ENCODE measurements at regions not wholly inside any gene's neighbourhood (a gene's known extent, or its start where the extent isn't known, plus 50 kb on each side); places are given as distances from the start of the nearest gene placed in this dataset.
A peak's percentile ranks its signal among the peaks of the same experiment; 100 is the strongest.

DNA sequence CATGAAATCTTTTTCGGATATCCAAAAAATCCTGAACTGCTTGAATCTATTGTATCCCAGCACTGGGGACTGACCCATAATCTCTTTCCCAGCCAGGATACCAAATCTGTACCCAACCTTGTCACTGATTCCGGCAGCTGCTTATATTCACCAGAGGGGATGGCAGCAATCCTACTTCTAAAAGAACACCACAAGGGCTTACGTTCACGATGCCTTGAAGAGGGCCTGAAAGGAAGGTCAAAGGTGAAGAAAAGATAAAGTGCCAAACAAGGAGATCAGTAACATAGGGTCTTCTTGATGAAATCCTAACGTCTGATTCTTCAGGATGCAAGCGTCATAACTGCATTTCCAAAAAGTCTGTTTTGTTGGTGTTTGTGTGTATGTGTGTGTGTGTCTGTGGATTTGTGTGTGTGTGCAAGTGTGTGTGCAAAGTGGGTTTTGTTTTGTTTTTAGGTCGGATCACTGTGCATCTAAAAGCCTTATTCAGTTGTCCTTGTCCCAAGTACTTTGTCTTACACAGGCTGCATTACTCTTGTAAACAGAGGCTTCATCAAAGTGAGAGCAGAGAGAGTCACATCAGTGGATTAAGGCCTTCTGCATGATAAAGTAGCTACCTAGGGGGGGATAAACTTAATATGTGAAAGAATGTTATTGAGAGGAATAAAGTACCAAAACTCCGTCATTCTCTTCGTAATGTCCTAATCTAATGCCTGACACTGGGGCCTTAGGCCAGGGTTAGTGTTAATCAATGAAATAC, 179.3 kb downstream of the BARHL2 start:
- Histone ChIP-seq H3K9ac (ENCODE audit: low read depth, low read length, poor library complexity) (no peak overlapping the region), H3K36me3 (replicated peaks in 1 of 2; ENCODE audit: control insufficient read depth in 2 of 2, insufficient read depth in 2 of 2, low read length in 2 of 2) (no peaks in the 10 kb centered on the region), H4K91ac (ENCODE audit: low read depth, low read length, poor library complexity) (no peak overlapping the region), H3K4me1 (ENCODE audit: control insufficient read depth in 2 of 2, insufficient read depth in 1 of 2, low read depth in 1 of 2, low read length in 2 of 2) (peaks cover 9 to 10% of the 10 kb centered on the region in 2 donors), H4K8ac (ENCODE audit: low read depth, low read length) (no peak overlapping the region), H3K27ac (replicated peaks; ENCODE audit: low read length) (no peak overlapping the region), H2AK5ac (ENCODE audit: low read depth, low read length) (no peak overlapping the region), H3K23ac (ENCODE audit: low read depth, low read length, poor library complexity) (no peak overlapping the region), H3K4me2 (ENCODE audit: insufficient read depth, low read length, poor library complexity, severe bottlenecking) (no peak overlapping the region), H3K18ac (ENCODE audit: low read length) (no peak overlapping the region), H2BK120ac (ENCODE audit: low read depth, low read length) (no peak overlapping the region), H2BK15ac (ENCODE audit: low read length) (no peak overlapping the region), H3K4ac (ENCODE audit: low read length) (no peak overlapping the region), H2BK12ac (ENCODE audit: low read length) (no peak overlapping the region), H3K9me3 (replicated peaks in 1 of 2; ENCODE audit: control insufficient read depth in 2 of 2, insufficient read depth in 1 of 2, low read depth in 1 of 2, low read length in 2 of 2) (no peaks in the 10 kb centered on the region), H3K14ac (ENCODE audit: low read length) (no peak overlapping the region), H3K27me3 (ENCODE audit: control insufficient read depth in 3 of 3, insufficient read depth in 3 of 3, low read depth in 1 of 3, low read length in 3 of 3) (peaks cover 0 to 4% (median 2%) of the 10 kb centered on the region in 3 experiments), H3K4me3 (ENCODE audit: low read length in 2 of 2) (no peak overlapping the region), H2BK5ac (ENCODE audit: low read length) (no peak overlapping the region), H2AFZ (ENCODE audit: low read length) (no peak overlapping the region), H3K79me1 (ENCODE audit: low read depth, low read length) (no peaks in the 10 kb centered on the region)
- no CpG with 5 or more reads among the region's 9 CpGs for WGBS, 2 donors (ENCODE audit: extremely low coverage in 2 of 2, insufficient read length in 2 of 2, insufficient replicate concordance in 1 of 2)
- peak; percentile 51 for DNase-seq (ENCODE audit: low spot score)

DNA sequence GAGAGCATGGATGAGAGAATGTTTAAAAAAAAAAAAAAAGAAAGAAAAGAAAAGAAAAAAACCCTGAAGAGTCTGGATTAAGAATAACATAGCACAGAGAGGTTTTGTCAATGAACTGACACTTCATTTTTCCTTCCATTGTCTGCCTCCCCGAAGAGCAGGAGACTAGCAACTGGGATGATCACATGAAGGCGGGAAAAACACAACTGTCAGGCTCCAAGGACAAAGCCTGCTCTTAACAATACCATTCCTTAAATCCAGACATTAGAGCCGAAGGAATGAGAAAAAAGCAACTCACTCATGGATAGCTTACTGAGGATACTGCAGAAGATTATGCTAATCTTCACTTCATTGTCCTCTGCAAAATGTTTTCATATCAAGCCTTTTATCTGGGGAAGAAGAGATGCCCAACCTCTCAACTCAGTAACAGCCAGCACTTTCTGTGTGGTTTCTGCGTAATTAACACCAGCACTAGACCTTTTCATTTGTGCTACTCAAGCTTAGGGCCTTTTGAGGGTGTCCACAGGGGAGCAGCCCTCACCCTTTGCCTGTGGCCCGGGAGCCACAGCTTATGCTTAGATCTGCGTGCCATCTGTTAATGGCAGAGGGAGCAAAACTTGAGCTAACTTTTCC, 182.3 kb downstream of the BARHL2 start:
- Histone ChIP-seq H3K23ac (ENCODE audit: low read depth, low read length, poor library complexity) (no peak overlapping the region), H3K4me1 (ENCODE audit: control insufficient read depth in 2 of 2, insufficient read depth in 1 of 2, low read depth in 1 of 2, low read length in 2 of 2) (peaks cover 9 to 10% of the 10 kb centered on the region in 2 donors), H3K4me3 (ENCODE audit: low read length in 2 of 2) (no peak overlapping the region), H2BK12ac (ENCODE audit: low read length) (no peak overlapping the region), H2BK120ac (ENCODE audit: low read depth, low read length) (no peak overlapping the region), H4K91ac (ENCODE audit: low read depth, low read length, poor library complexity) (no peak overlapping the region), H3K14ac (ENCODE audit: low read length) (no peak overlapping the region), H3K79me1 (ENCODE audit: low read depth, low read length) (no peaks in the 10 kb centered on the region), H2AK5ac (ENCODE audit: low read depth, low read length) (no peak overlapping the region), H3K27me3 (ENCODE audit: control insufficient read depth in 3 of 3, insufficient read depth in 3 of 3, low read depth in 1 of 3, low read length in 3 of 3) (peaks cover 0 to 4% (median 2%) of the 10 kb centered on the region in 3 experiments), H2BK5ac (ENCODE audit: low read length) (no peak overlapping the region), H3K27ac (replicated peaks; ENCODE audit: low read length) (no peak overlapping the region), H2AFZ (ENCODE audit: low read length) (peak overlapping the region; percentile 73), H3K9me3 (replicated peaks in 1 of 2; ENCODE audit: control insufficient read depth in 2 of 2, insufficient read depth in 1 of 2, low read depth in 1 of 2, low read length in 2 of 2) (no peaks in the 10 kb centered on the region), H3K4ac (ENCODE audit: low read length) (no peak overlapping the region), H3K36me3 (replicated peaks in 1 of 2; ENCODE audit: control insufficient read depth in 2 of 2, insufficient read depth in 2 of 2, low read length in 2 of 2) (no peaks in the 10 kb centered on the region), H2BK15ac (ENCODE audit: low read length) (no peak overlapping the region), H4K8ac (ENCODE audit: low read depth, low read length) (no peak overlapping the region), H3K9ac (ENCODE audit: low read depth, low read length, poor library complexity) (no peak overlapping the region), H3K18ac (ENCODE audit: low read length) (no peak overlapping the region), H3K4me2 (ENCODE audit: insufficient read depth, low read length, poor library complexity, severe bottlenecking) (no peak overlapping the region)
- peak; percentile 69 for DNase-seq (ENCODE audit: low spot score)
- no CpG with 5 or more reads among the region's 6 CpGs for WGBS, 2 donors (ENCODE audit: extremely low coverage in 2 of 2, insufficient read length in 2 of 2, insufficient replicate concordance in 1 of 2)

DNA sequence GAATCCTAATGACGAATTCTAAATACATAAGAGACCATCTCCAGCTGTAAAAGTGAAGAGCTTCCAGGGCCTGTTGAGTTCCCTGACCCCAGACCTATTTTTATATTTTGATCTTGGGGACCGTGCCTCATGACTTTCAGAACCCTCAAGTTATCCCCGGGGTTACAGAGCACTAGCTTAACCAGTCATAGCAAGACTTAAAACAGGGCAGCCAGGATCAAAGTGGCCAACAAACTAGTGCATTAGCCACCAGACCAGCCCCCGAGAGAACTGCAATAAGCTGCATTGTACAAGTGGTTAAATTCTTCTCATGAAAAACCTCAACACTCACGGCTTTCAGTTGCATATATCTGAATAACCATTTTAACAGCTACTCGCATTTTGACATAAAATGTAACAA, 183.0 kb downstream of the BARHL2 start:
- DNase-seq (ENCODE audit: low spot score), result no peak
- H3K79me1 ChIP-seq (ENCODE audit: low read depth, low read length), result no peaks in the 10 kb centered on the region
- H3K27ac ChIP-seq (replicated peaks; ENCODE audit: low read length), result no peak overlapping the region

DNA sequence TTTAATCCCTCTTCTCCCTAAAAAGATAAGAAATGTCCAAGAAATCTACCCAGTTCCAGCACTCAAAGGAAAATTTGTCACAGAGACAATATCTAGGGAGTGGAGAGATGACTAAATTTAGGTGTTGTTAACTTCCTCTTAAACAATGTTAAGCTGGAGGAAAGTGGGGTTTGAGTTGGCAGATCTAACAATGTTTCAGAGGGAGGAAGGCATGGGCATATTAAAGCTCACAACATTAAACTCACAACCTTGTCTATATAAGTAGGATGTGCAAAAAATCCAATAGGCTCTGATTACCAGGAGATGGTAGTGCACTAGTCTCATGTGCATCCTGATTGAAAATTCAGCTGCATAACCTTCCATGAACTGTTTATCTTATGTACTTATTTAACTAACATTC, 190.1 kb downstream of the BARHL2 start:
- Histone ChIP-seq H3K27me3 (ENCODE audit: control insufficient read depth in 3 of 3, insufficient read depth in 3 of 3, low read depth in 1 of 3, low read length in 3 of 3) (no peaks in the 10 kb centered on the region), H4K8ac (ENCODE audit: low read depth, low read length) (no peak overlapping the region), H2BK15ac (ENCODE audit: low read length) (no peak overlapping the region), H3K14ac (ENCODE audit: low read length) (no peak overlapping the region), H3K4me3 (ENCODE audit: low read length in 2 of 2) (no peak overlapping the region), H2AFZ (ENCODE audit: low read length) (no peak overlapping the region), H3K9me3 (replicated peaks in 1 of 2; ENCODE audit: control insufficient read depth in 2 of 2, insufficient read depth in 1 of 2, low read depth in 1 of 2, low read length in 2 of 2) (no peaks in the 10 kb centered on the region), H3K4ac (ENCODE audit: low read length) (no peak overlapping the region), H3K4me1 (ENCODE audit: control insufficient read depth in 2 of 2, insufficient read depth in 1 of 2, low read depth in 1 of 2, low read length in 2 of 2) (no peaks in the 10 kb centered on the region), H3K23ac (ENCODE audit: low read depth, low read length, poor library complexity) (no peak overlapping the region), H3K79me1 (ENCODE audit: low read depth, low read length) (no peaks in the 10 kb centered on the region), H3K9ac (ENCODE audit: low read depth, low read length, poor library complexity) (no peak overlapping the region), H3K4me2 (ENCODE audit: insufficient read depth, low read length, poor library complexity, severe bottlenecking) (no peak overlapping the region), H2BK12ac (ENCODE audit: low read length) (no peak overlapping the region), H4K91ac (ENCODE audit: low read depth, low read length, poor library complexity) (no peak overlapping the region), H2BK5ac (ENCODE audit: low read length) (no peak overlapping the region), H3K36me3 (replicated peaks in 1 of 2; ENCODE audit: control insufficient read depth in 2 of 2, insufficient read depth in 2 of 2, low read length in 2 of 2) (no peaks in the 10 kb centered on the region), H3K27ac (replicated peaks; ENCODE audit: low read length) (no peak overlapping the region), H2AK5ac (ENCODE audit: low read depth, low read length) (no peak overlapping the region), H3K18ac (ENCODE audit: low read length) (no peak overlapping the region), H2BK120ac (ENCODE audit: low read depth, low read length) (no peak overlapping the region)
- DNase-seq (ENCODE audit: low spot score), result no peak

More for the DNA sequence above, 183.0 kb downstream of the BARHL2 start:
- Histone ChIP-seq H2BK12ac (ENCODE audit: low read length) (no peak overlapping the region), H3K9ac (ENCODE audit: low read depth, low read length, poor library complexity) (no peak overlapping the region), H2BK5ac (ENCODE audit: low read length) (no peak overlapping the region), H3K36me3 (replicated peaks in 1 of 2; ENCODE audit: control insufficient read depth in 2 of 2, insufficient read depth in 2 of 2, low read length in 2 of 2) (no peaks in the 10 kb centered on the region), H2BK120ac (ENCODE audit: low read depth, low read length) (no peak overlapping the region), H3K14ac (ENCODE audit: low read length) (no peak overlapping the region), H4K91ac (ENCODE audit: low read depth, low read length, poor library complexity) (no peak overlapping the region), H4K8ac (ENCODE audit: low read depth, low read length) (no peak overlapping the region), H3K9me3 (replicated peaks in 1 of 2; ENCODE audit: control insufficient read depth in 2 of 2, insufficient read depth in 1 of 2, low read depth in 1 of 2, low read length in 2 of 2) (no peaks in the 10 kb centered on the region), H2AK5ac (ENCODE audit: low read depth, low read length) (no peak overlapping the region), H3K4me2 (ENCODE audit: insufficient read depth, low read length, poor library complexity, severe bottlenecking) (no peak overlapping the region), H3K27me3 (ENCODE audit: control insufficient read depth in 3 of 3, insufficient read depth in 3 of 3, low read depth in 1 of 3, low read length in 3 of 3) (peaks cover 0 to 4% (median 2%) of the 10 kb centered on the region in 3 experiments), H3K4me1 (ENCODE audit: control insufficient read depth in 2 of 2, insufficient read depth in 1 of 2, low read depth in 1 of 2, low read length in 2 of 2) (peaks cover 9 to 10% of the 10 kb centered on the region in 2 donors), H3K18ac (ENCODE audit: low read length) (no peak overlapping the region), H3K4ac (ENCODE audit: low read length) (no peak overlapping the region), H3K4me3 (ENCODE audit: low read length in 2 of 2) (no peak overlapping the region), H2BK15ac (ENCODE audit: low read length) (no peak overlapping the region), H3K23ac (ENCODE audit: low read depth, low read length, poor library complexity) (no peak overlapping the region), H2AFZ (ENCODE audit: low read length) (peak overlapping the region; percentile 56)
- WGBS, 2 donors (ENCODE audit: extremely low coverage in 2 of 2, insufficient read length in 2 of 2, insufficient replicate concordance in 1 of 2), result no CpG with 5 or more reads among the region's 6 CpGs
